ENCODE measurements at regions not wholly inside any gene's neighbourhood (a gene's known extent, or its start where the extent isn't known, plus 50 kb on each side); places are given as distances from the start of the nearest gene placed in this dataset.

DNA sequence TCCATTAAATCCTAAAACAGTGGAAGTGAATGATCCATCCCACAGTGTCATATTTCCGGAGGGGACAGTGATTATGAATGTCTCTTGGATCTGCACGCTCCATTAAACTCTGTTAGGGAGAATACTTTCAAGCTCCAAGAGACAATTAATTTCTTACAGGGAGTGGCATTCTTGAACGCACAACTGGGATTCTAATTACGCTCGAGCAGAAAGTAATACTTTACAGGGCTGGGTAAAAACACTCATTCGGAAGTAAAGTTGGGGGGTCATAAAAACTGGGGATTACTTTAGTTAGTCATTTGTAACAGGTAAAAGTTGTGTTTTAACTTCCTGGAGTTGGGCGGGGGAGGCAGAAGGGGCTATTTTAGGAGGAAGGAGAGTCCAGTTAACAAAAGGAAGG lies 151.8 kb downstream of the ZFP64 start:
- TF ChIP-seq, protein P1, sequence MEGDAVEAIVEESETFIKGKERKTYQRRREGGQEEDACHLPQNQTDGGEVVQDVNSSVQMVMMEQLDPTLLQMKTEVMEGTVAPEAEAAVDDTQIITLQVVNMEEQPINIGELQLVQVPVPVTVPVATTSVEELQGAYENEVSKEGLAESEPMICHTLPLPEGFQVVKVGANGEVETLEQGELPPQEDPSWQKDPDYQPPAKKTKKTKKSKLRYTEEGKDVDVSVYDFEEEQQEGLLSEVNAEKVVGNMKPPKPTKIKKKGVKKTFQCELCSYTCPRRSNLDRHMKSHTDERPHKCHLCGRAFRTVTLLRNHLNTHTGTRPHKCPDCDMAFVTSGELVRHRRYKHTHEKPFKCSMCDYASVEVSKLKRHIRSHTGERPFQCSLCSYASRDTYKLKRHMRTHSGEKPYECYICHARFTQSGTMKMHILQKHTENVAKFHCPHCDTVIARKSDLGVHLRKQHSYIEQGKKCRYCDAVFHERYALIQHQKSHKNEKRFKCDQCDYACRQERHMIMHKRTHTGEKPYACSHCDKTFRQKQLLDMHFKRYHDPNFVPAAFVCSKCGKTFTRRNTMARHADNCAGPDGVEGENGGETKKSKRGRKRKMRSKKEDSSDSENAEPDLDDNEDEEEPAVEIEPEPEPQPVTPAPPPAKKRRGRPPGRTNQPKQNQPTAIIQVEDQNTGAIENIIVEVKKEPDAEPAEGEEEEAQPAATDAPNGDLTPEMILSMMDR (IDR thresholded peaks at IDR 0.05) = no peak
- TF ChIP-seq POLR2A (IDR thresholded peaks at IDR 0.05) = no peak

Measured in lower leg skin (tissue), 3 donors.